Endothelial cell of umbilical vein (primary cell): ENCODE measurements at regions not wholly inside any gene's neighbourhood (a gene's known extent, or its start where the extent isn't known, plus 50 kb on each side); places are given as distances from the start of the nearest gene placed in this dataset.

ENCODE experiments used
- BruUV-seq: library from RNA; stranded (reverse); fragments of 400-500 nt; replicated peaks from 2 replicates; lab custom pipeline; 2021; lab: Mats Ljungman, UMichigan
- CTCF ChIA-PET: fragments of 300-600, 350-600 bp; sonication (Branson Sonifier 250); formaldehyde crosslinking; loops from one replicate; lab custom pipeline; 2021; ENCODE audit warnings: antibody characterized with exemption, inconsistent platforms; lab: Charles Lee
- POLR2A ChIA-PET: fragments of 300-600, 350-600 bp; sonication (Branson Sonifier 250); formaldehyde crosslinking; loops from one replicate; lab custom pipeline; 2021; ENCODE audit warnings: antibody characterized with exemption, inconsistent platforms; lab: Charles Lee
- DNase-seq: peaks from one replicate; pipeline ENCODE4 v3.0.0-alpha.2; 2011; ENCODE audit warnings: low read depth, low spot score
- FAIRE-seq: peaks from 2 replicates; lab custom pipeline; 2011; peaks lifted over from hg19 to GRCh38; lab: Jason Lieb, UNC
- H2AFZ ChIP-seq: 2 replicates; pipeline ENCODE4 v1.6.0; 2012; ENCODE audit warnings: low read depth, low read length, control low read depth, inconsistent platforms
- H3K27ac ChIP-seq: 2 replicates; pipeline ENCODE4 v1.5.1; 2011; ENCODE audit warnings: low read depth, mild to moderate bottlenecking, control low read depth, low read length, moderate library complexity; ENCODE audit not compliant: insufficient read depth
- H3K27me3 ChIP-seq, 2 experiments: 2 replicates each; pipeline versions ENCODE4 v1.6.0 to v1.6.1; 2011; ENCODE audit warnings: low read length in 2 of 2, mixed read lengths in 1 of 2; ENCODE audit not compliant: control insufficient read depth in 2 of 2, insufficient read depth in 2 of 2
- H3K36me3 ChIP-seq, 2 experiments: 2 replicates in 1 of 2; 3 replicates in 1 of 2; pipeline ENCODE4 v1.5.1; 2011; ENCODE audit warnings: low read length in 2 of 2, mild to moderate bottlenecking in 1 of 2, moderate library complexity in 1 of 2; ENCODE audit not compliant: control insufficient read depth in 2 of 2, insufficient read depth in 2 of 2; ENCODE audit errors: extremely low read depth in 1 of 2
- H3K4me1 ChIP-seq: 3 replicates; pipeline ENCODE4 v1.5.1; 2011; ENCODE audit warnings: mild to moderate bottlenecking, low read length; ENCODE audit not compliant: control insufficient read depth, insufficient read depth; ENCODE audit errors: extremely low read depth
- H3K4me2 ChIP-seq: 2 replicates; pipeline ENCODE4 v1.6.1; 2011; ENCODE audit warnings: low read length, control low read depth, mixed read lengths; ENCODE audit not compliant: insufficient read depth
- H3K4me3 ChIP-seq, 3 experiments: fragments of 200-600 bp in 1 of 3; sonication (generic), shearing (Covaris generic) in 1 of 3; replicated peaks in 1 of 3; 2 replicates each; pipeline ENCODE4 v1.5.1; 2011 to 2016; ENCODE audit warnings: control low read depth in 3 of 3, low read length in 3 of 3, mild to moderate bottlenecking in 2 of 3, inconsistent platforms in 1 of 3, low read depth in 1 of 3, moderate library complexity in 1 of 3; ENCODE audit not compliant: insufficient read depth in 1 of 3
- H3K79me2 ChIP-seq: 2 replicates; pipeline ENCODE4 v1.6.0; 2012; ENCODE audit warnings: low read length, inconsistent platforms; ENCODE audit not compliant: control insufficient read depth, insufficient read depth
- H3K9ac ChIP-seq: replicated peaks from 2 replicates; pipeline ENCODE3; 2011; ENCODE audit warnings: low read length, control low read depth; ENCODE audit not compliant: insufficient read depth; ENCODE audit errors: extremely low read depth
- H3K9me1 ChIP-seq: replicated peaks from 3 replicates; pipeline ENCODE4 v1.6.0; 2011; ENCODE audit warnings: mild to moderate bottlenecking, low read length; ENCODE audit not compliant: control insufficient read depth, insufficient read depth; ENCODE audit errors: extremely low read depth
- H3K9me3 ChIP-seq: replicated peaks from 2 replicates; pipeline ENCODE4 v1.5.1; 2012; ENCODE audit warnings: low read length, inconsistent platforms; ENCODE audit not compliant: control insufficient read depth, insufficient read depth
- H4K20me1 ChIP-seq: replicated peaks from 2 replicates; pipeline ENCODE3; 2011; ENCODE audit warnings: mild to moderate bottlenecking, low read length; ENCODE audit not compliant: control insufficient read depth, insufficient read depth; ENCODE audit errors: extremely low read depth
- CTCF ChIP-seq, 2 donors: IDR thresholded peaks; 1 replicate in 1 of 2; 2 replicates in 1 of 2; pipeline ENCODE4 v1.5.1; 2011; ENCODE audit warnings: low read length in 2 of 2, mild to moderate bottlenecking in 2 of 2, moderate library complexity in 2 of 2, control low read depth in 1 of 2, inconsistent platforms in 1 of 2, low read depth in 1 of 2; ENCODE audit not compliant: insufficient read depth in 1 of 2; ENCODE audit errors: extremely low read depth in 1 of 2
- EZH2 ChIP-seq: IDR thresholded peaks from 2 replicates; pipeline ENCODE4 v1.6.1; 2012; ENCODE audit warnings: borderline replicate concordance, low read depth, mild to moderate bottlenecking, moderate library complexity, low read length, inconsistent platforms; ENCODE audit not compliant: severe bottlenecking
- FOS ChIP-seq: IDR thresholded peaks from 2 replicates; pipeline ENCODE4 v1.6.1; 2011; ENCODE audit warnings: mild to moderate bottlenecking, low read length, moderate library complexity, borderline replicate concordance; ENCODE audit not compliant: insufficient read depth
- GATA2 ChIP-seq: IDR thresholded peaks from 2 replicates; pipeline ENCODE4 v1.7.0; 2011; ENCODE audit warnings: low read depth, mild to moderate bottlenecking, moderate library complexity, mixed read lengths, low read length; ENCODE audit not compliant: insufficient read length, insufficient read depth
- JUN ChIP-seq: IDR thresholded peaks from 2 replicates; pipeline ENCODE4 v1.6.1; 2011; ENCODE audit warnings: borderline replicate concordance, low read depth; ENCODE audit not compliant: insufficient read length, insufficient read depth
- MAX ChIP-seq: IDR thresholded peaks from 2 replicates; pipeline ENCODE4 v1.6.1; 2011; ENCODE audit not compliant: insufficient read depth, insufficient read length
- MYC ChIP-seq: IDR thresholded peaks from one replicate; pipeline ENCODE4 v1.6.1; 2011; ENCODE audit warnings: mild to moderate bottlenecking, low read depth, low read length
- POLR2A ChIP-seq: IDR thresholded peaks from 2 replicates; pipeline ENCODE4 v1.6.1; 2012; ENCODE audit warnings: low read depth, mild to moderate bottlenecking, control low read depth, low read length
- POLR2AphosphoS5 ChIP-seq: IDR thresholded peaks from 2 replicates; pipeline ENCODE4 v1.6.1; 2012; ENCODE audit warnings: low read depth, mild to moderate bottlenecking, control low read depth, low read length, moderate library complexity; ENCODE audit not compliant: insufficient read depth
- dilution Hi-C: fragments of 300-500 bp; cut with MboI; formaldehyde crosslinking; loops from one replicate; pipeline ENCODE4 v1.15.0; 2019; ENCODE audit warnings: low sequenced_read_pairs; ENCODE audit not compliant: extremely low pct_ligation_motif_present
- intact Hi-C: fragments of 100-400 bp; cut with micrococcal nuclease; formaldehyde crosslinking; loops from one replicate; pipeline ENCODE4 v1.10.0; 2022

GRCh38 chr2:52659546-52659945, 1108.1 kb upstream of the CHAC2 start:
- H3K36me3 ChIP-seq: no peaks in the 10 kb centered on the region
- no peak overlapping the region for H3K4me3 ChIP-seq
- no peak for FAIRE-seq
- BruUV-seq: no TSS peak
- H3K9me3 ChIP-seq: no peaks in the 10 kb centered on the region
- no peaks in the 10 kb centered on the region for H3K9me1 ChIP-seq
- CTCF ChIA-PET: no interaction called here
- peaks cover 7% of the 10 kb centered on the region for H3K4me1 ChIP-seq
- intact Hi-C loops: no loop called here
- no peaks in the 10 kb centered on the region for H3K27me3 ChIP-seq
- H2AFZ ChIP-seq: no peak overlapping the region
- H3K9ac ChIP-seq: no peak overlapping the region
- dilution Hi-C loops: no loop called here
- TF ChIP-seq POLR2AphosphoS5: no peak
- TF ChIP-seq MYC: no peak
- TF ChIP-seq MAX: no peak
- TF ChIP-seq POLR2A: no peak
- no peak for TF ChIP-seq EZH2
- TF ChIP-seq GATA2: no peak
- no peak for TF ChIP-seq JUN
- TF ChIP-seq FOS: no peak
- TF ChIP-seq CTCF (IDR thresholded peaks at IDR 0.05; ENCODE audit: extremely low read depth in 1 of 2, insufficient read depth in 1 of 2, low read depth in 1 of 2, low read length in 2 of 2): no peak
- DNase-seq: no peak
- no peak overlapping the region for H3K27ac ChIP-seq
- H3K4me2 ChIP-seq: no peak overlapping the region
- H4K20me1 ChIP-seq: no peaks in the 10 kb centered on the region
- H3K79me2 ChIP-seq: no peaks in the 10 kb centered on the region
- POLR2A ChIA-PET: no interaction called here
